Nephron (organoid): ENCODE measurements at regions not wholly inside any gene's neighbourhood (a gene's known extent, or its start where the extent isn't known, plus 50 kb on each side); places are given as distances from the start of the nearest gene placed in this dataset.

ENCODE experiments used
- H3K27ac Mint-ChIP-seq, 3 experiments: 2 replicates each; pipeline ENCODE4 v1.8.0; 2020; ENCODE audit warnings: mixed read lengths in 3 of 3, mild to moderate bottlenecking in 2 of 3, moderate library complexity in 1 of 3
- H3K27me3 Mint-ChIP-seq: 2 replicates; pipeline ENCODE4 v1.8.0; 2021; ENCODE audit warnings: low read depth, mild to moderate bottlenecking, moderate library complexity, mixed read lengths
- H3K36me3 Mint-ChIP-seq: 2 replicates; pipeline ENCODE4 v1.8.0; 2020; ENCODE audit warnings: low read depth, mixed read lengths
- H3K4me1 Mint-ChIP-seq: 2 replicates; pipeline ENCODE4 v1.8.0; 2020; ENCODE audit warnings: mixed read lengths
- H3K4me3 Mint-ChIP-seq, 3 experiments: 2 replicates each; pipeline ENCODE4 v1.8.0; 2020; ENCODE audit warnings: mild to moderate bottlenecking in 3 of 3, mixed read lengths in 3 of 3, moderate library complexity in 2 of 3
- H3K9me3 Mint-ChIP-seq: 2 replicates; pipeline ENCODE4 v1.8.0; 2020; ENCODE audit warnings: mixed read lengths
- CTCF ChIP-seq, 3 experiments: fragments of 200-600 bp; sonication (generic); IDR thresholded peaks; one replicate each; pipeline ENCODE4 v1.5.0; 2021; ENCODE audit warnings: antibody characterized with exemption in 3 of 3; ENCODE audit not compliant: unreplicated experiment in 3 of 3

DNA sequence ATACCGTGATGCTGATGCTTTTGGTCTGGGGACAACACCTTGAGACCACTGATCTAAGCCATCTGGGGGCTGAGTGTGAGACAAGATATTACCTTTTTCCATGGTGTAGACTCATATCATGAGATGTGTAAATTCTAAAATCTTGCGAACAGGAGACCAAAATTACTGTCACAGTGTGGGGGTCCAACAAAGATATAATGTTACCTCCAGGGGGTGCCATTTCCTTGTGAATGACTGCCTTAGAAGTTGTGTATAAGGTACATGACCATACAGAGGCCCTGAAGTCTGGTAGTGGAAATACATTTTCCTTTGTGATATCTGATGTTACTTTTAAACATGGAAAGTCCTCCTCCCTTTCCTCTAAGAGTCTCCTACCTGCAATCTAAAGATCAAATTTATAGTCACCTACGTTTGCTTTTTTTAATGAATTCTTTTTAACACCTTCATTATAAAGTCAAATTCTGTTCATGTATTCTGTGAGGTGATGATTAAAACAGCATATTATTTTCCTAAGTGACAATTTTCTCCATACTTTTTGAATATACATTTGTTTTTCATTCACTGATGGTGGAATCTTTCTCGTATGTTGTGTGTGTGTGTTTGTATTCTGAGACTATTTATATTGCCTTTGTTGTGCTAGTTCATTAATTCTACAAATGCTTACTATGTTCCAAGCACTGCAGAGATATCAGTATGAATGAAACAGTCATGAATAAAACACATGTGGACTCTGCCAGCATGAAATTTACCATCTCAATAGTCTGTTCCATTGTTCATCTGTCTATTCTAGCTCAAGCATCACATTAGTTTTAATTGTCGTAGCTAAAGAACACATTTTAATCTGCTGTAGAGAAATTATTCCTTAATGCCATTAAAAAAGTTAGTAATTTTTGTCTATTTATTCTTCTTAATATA, 113.7 kb downstream of the RFC3 start:
- Mint-ChIP-seq H3K27ac (no peak overlapping the region), H3K4me1 (peaks cover 28% of the 10 kb centered on the region), H3K36me3 (no peaks in the 10 kb centered on the region), H3K4me3 (no peak overlapping the region), H3K9me3 (no peaks in the 10 kb centered on the region), H3K27me3 (no peaks in the 10 kb centered on the region)
- peak; percentile 45 to 61 (median 49) for TF ChIP-seq CTCF (IDR thresholded peaks at IDR 0.05; ENCODE audit: unreplicated experiment in 3 of 3)

GRCh38 chr13:33932769-33933406, 114.9 kb downstream of the RFC3 start:
- TF ChIP-seq CTCF (IDR thresholded peaks at IDR 0.05; ENCODE audit: unreplicated experiment in 3 of 3), result no peak
- peaks cover 28% of the 10 kb centered on the region for H3K4me1 Mint-ChIP-seq
- no peak overlapping the region for H3K4me3 Mint-ChIP-seq
- no peaks in the 10 kb centered on the region for H3K9me3 Mint-ChIP-seq
- H3K36me3 Mint-ChIP-seq, result no peaks in the 10 kb centered on the region
- no peaks in the 10 kb centered on the region for H3K27me3 Mint-ChIP-seq
- H3K27ac Mint-ChIP-seq, result peak overlapping the region in 1 of 3 experiments; percentile 24

DNA sequence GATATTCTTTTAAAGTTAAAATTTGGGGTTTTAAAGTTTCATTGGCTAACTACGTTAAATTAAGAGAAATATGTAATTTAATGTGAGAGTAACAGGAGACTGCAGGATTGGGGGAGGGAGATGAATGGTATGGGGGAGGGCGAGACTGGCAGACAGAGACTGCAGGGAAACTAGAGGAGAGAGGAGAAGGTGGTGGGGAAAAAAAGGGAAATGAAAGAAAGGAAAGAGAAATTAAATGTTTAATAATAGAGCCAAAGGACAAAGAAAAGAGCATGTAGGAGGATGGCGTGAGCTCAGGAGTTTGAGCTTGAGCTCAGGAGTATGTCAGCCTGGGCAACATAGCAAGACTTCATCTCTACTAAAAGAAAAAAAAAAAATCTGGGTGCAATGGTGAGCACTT, 115.9 kb downstream of the RFC3 start:
- TF ChIP-seq CTCF (IDR thresholded peaks at IDR 0.05; ENCODE audit: unreplicated experiment in 3 of 3), result no peak
- Mint-ChIP-seq H3K27ac (peak overlapping the region; percentile 13 to 68 (median 36)), H3K36me3 (no peaks in the 10 kb centered on the region), H3K9me3 (no peaks in the 10 kb centered on the region), H3K4me3 (no peak overlapping the region), H3K4me1 (peaks cover 28% of the 10 kb centered on the region), H3K27me3 (no peaks in the 10 kb centered on the region)

GRCh38 chr13:33934343-33934742, 116.4 kb downstream of the RFC3 start:
- Mint-ChIP-seq H3K36me3 (no peaks in the 10 kb centered on the region), H3K4me1 (peaks cover 28% of the 10 kb centered on the region), H3K27ac (peak overlapping the region; percentile 59 to 68 (median 62)), H3K4me3 (no peak overlapping the region), H3K27me3 (no peaks in the 10 kb centered on the region), H3K9me3 (no peaks in the 10 kb centered on the region)
- TF ChIP-seq CTCF (IDR thresholded peaks at IDR 0.05; ENCODE audit: unreplicated experiment in 3 of 3), result no peak

DNA sequence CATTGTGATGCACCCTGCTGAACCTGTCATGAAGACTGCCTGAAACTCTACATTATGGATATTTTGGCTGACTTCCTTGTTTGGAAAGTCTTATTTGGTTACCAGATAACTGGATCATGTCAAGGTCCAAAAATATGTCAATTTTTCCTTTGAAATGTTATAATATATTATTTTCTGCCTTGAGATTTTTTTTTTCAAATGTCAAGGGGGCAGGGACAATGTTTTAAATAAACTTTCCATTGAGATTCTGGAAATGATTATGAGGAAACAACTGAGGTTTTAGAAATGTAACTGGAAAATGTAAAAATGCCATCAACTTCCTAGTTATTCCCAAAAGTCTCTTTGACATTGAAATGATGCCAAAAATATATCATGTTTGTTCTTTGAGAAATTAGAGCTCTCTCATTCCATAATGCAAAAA, 117.0 kb downstream of the RFC3 start:
- TF ChIP-seq CTCF (IDR thresholded peaks at IDR 0.05; ENCODE audit: unreplicated experiment in 3 of 3), result no peak
- Mint-ChIP-seq H3K4me1 (peaks cover 28% of the 10 kb centered on the region), H3K27ac (peak overlapping the region; percentile 62 to 75 (median 68)), H3K9me3 (no peaks in the 10 kb centered on the region), H3K4me3 (no peak overlapping the region), H3K27me3 (no peaks in the 10 kb centered on the region), H3K36me3 (no peaks in the 10 kb centered on the region)
